Fibroblast of villous mesenchyme (primary cell): ENCODE measurements at regions not wholly inside any gene's neighbourhood (a gene's known extent, or its start where the extent isn't known, plus 50 kb on each side); places are given as distances from the start of the nearest gene placed in this dataset.

Experiments
- DNase-seq: peaks from one replicate; pipeline ENCODE4 v3.0.0-alpha.2; 2010; ENCODE audit warnings: low read depth
- H3K4me3 ChIP-seq: 2 replicates; pipeline ENCODE4 v1.5.1; 2011; ENCODE audit warnings: low read depth, mild to moderate bottlenecking, low read length
- TF ChIP-seq, protein P1 (sequence below): IDR thresholded peaks from 2 replicates; pipeline ENCODE4 v1.5.1; 2012; ENCODE audit warnings: low read depth, mild to moderate bottlenecking, low read length; ENCODE audit not compliant: insufficient read depth

DNA sequence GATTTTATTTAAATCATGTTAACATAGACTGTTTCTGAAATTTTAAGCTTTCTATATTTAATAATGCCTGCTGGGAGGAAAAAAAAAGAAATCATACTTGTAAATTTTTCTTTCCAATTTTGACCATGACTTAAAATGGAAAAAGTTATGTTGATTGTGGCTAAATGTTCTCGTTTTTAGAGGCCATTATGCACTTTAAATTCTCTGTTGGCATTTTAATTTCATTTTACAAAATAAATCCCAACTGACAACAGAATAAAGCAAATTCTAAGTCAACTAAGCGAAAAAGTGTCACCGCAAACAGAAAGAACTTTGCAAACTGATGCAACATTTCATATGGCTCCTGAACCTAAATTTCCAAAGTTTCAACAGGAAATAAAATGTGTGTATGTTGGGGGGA, 74.8 kb upstream of the G2E3 start:
- no peak overlapping the region for H3K4me3 ChIP-seq
- TF ChIP-seq, protein P1, sequence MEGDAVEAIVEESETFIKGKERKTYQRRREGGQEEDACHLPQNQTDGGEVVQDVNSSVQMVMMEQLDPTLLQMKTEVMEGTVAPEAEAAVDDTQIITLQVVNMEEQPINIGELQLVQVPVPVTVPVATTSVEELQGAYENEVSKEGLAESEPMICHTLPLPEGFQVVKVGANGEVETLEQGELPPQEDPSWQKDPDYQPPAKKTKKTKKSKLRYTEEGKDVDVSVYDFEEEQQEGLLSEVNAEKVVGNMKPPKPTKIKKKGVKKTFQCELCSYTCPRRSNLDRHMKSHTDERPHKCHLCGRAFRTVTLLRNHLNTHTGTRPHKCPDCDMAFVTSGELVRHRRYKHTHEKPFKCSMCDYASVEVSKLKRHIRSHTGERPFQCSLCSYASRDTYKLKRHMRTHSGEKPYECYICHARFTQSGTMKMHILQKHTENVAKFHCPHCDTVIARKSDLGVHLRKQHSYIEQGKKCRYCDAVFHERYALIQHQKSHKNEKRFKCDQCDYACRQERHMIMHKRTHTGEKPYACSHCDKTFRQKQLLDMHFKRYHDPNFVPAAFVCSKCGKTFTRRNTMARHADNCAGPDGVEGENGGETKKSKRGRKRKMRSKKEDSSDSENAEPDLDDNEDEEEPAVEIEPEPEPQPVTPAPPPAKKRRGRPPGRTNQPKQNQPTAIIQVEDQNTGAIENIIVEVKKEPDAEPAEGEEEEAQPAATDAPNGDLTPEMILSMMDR: no peak
- no peak for DNase-seq

DNA sequence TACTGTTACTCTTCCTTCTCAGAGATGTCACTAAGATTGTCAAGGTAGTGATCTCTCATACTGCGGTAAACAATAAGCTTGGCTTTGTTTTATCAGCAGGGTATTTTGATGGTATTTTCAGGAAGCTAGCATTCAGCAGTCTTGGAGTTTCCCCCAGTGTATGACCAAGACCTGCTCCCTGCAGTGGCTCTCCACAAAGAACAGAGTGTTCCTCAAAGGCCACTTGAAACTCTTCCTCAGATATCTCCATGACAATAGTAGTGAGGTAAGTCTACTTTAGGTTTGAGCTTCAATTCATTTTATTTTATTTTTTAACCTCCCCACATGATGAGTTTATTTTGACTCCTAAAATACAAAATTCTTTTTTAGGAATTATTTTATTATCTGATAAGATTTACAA, 74.0 kb upstream of the G2E3 start:
- TF ChIP-seq, protein P1: no peak
- H3K4me3 ChIP-seq: no peak overlapping the region
- DNase-seq: no peak

DNA sequence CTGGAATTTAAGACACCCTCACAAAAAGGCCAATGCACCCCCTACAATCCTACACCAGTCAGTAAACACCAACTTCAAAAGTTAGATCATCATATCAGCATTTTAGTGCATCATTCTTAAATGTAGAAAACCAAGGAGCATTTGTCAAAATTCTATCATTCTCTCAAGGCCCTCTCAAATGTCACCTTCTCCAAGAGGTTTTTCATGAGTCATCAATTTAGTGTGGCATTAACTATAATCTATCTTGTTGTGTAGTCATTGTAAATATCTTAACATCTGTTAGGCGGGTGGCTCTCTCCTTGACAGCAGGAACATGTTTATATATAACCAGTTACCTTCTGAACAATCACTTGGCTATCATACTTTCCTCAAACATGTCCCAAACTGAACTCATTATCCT, 62.1 kb upstream of the G2E3 start:
- H3K4me3 ChIP-seq: no peak overlapping the region
- no peak for DNase-seq
- TF ChIP-seq, protein P1: no peak

DNA sequence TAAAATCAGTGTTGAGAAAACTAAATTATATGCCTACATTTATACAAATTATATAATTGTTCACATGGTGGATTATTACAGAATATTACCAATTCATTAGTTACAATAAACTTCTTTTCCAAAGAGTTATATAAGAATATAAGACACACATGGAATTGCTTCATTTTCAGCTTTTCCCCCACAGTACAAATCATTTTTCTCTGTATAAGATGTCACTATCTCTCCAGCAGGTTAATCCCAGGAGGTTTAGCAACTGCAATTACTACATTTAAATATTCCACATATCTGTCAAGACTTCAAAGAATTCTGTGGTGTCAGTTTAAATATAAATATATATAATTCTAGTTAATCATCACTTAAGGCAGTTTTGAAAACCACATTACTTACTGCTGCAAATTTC, 59.6 kb upstream of the G2E3 start:
- DNase-seq: no peak
- TF ChIP-seq, protein P1: no peak
- H3K4me3 ChIP-seq: no peak overlapping the region

DNA sequence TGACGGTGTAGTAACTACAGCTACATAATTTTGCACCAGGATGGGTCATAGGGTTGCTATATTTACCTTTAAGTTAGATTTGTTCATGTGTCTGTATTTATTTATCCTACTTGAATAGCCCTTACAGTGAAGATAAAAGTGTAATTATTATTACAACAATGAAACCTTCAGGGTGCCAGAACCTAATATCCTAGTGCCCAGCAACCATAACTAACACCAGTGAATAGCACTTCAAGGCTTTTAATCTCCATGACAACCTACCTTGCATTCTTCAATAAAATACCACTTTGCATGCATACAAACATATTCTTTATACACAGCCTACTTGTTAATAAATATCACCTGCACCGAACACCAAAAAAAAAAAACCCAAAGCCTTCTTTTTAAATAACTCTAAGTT, 58.7 kb upstream of the G2E3 start:
- TF ChIP-seq, protein P1: no peak
- no peak for DNase-seq
- H3K4me3 ChIP-seq: no peak overlapping the region

DNA sequence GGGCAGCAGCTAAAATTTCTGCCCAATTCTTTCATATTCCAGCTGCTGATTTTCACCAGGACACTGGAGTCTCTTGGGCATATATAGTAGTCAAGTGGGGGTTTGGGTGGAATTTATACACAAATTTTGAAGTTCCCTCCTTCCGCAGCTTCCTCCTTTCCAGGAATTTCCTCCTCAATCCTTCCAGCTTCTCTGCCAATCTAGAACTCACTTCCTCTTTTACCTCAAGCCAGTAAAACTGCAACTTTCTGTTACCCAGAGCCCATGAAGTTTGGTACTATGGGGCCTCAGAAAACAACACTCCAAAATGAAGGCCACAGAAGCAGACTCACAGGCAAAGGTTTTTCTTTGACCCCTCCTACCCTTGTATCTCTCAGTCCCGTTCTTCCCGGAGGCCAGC, 51.7 kb upstream of the G2E3 start:
- DNase-seq: no peak
- TF ChIP-seq, protein P1: no peak
- no peak overlapping the region for H3K4me3 ChIP-seq
